ENCODE measurements at regions not wholly inside any gene's neighbourhood (a gene's known extent, or its start where the extent isn't known, plus 50 kb on each side); places are given as distances from the start of the nearest gene placed in this dataset.

- no peak for TF ChIP-seq SRF (IDR thresholded peaks at IDR 0.05; ENCODE audit: low read depth)
- Histone ChIP-seq H3K9me3 (ENCODE audit: control insufficient read depth in 1 of 2, insufficient read depth in 1 of 2, low read depth in 1 of 2, low read length in 2 of 2) (no peaks in the 10 kb centered on the region), H3K27ac (ENCODE audit: low read depth, low read length) (no peak overlapping the region), H3K9ac (ENCODE audit: low read length) (no peak overlapping the region), H3K79me2 (ENCODE audit: insufficient read depth, low read length) (no peaks in the 10 kb centered on the region), H3K9me2 (ENCODE audit: insufficient read depth) (no peaks in the 10 kb centered on the region), H3K27me3 (ENCODE audit: insufficient read depth, low read length) (no peaks in the 10 kb centered on the region), H2AFZ (ENCODE audit: low read depth, low read length, poor library complexity, severe bottlenecking) (no peak overlapping the region), H3K4me2 (ENCODE audit: low read length) (no peak overlapping the region), H3K4me3 (replicated peaks in 1 of 2; ENCODE audit: low read depth in 1 of 2, low read length in 2 of 2) (no peak overlapping the region), H3K36me3 (ENCODE audit: control insufficient read depth in 1 of 2, insufficient read depth in 2 of 2, low read length in 2 of 2) (no peaks in the 10 kb centered on the region), H4K20me1 (ENCODE audit: insufficient read depth) (no peaks in the 10 kb centered on the region), H3K4me1 (ENCODE audit: control insufficient read depth in 1 of 2, insufficient read depth in 2 of 2, low read length in 2 of 2) (no peaks in the 10 kb centered on the region)
- BruUV-seq (replicated peaks), result no TSS peak
- no peak for ATAC-seq
- ChIA-PET RAD21 (ENCODE audit: low non-redundant PET in 1 of 2, low total read pairs in 2 of 2, uncharacterized antibody in 2 of 2, unreplicated experiment in 2 of 2) (no interaction called here), CTCF (no interaction called here), POLR2A (no interaction called here)
- no peak for DNase-seq (ENCODE audit: low read depth, low spot score)
- intact Hi-C loops (cut with micrococcal nuclease), result no loop called here
Observed at GRCh38 chr6:15042938-15043337, 202.9 kb upstream of the JARID2 start.

GRCh38 chr6:15044146-15044882, 201.6 kb upstream of the JARID2 start:
- no peak for ATAC-seq
- no TSS peak for BruUV-seq (replicated peaks)

More at GRCh38 chr6:15044146-15044882, 201.6 kb upstream of the JARID2 start:
- TF ChIP-seq EZH2phosphoT487 (IDR thresholded peaks at IDR 0.05; ENCODE audit: borderline replicate concordance) (no peak), CEBPB (IDR thresholded peaks at IDR 0.05; ENCODE audit: low read depth) (no peak), RAD21 (IDR thresholded peaks at IDR 0.05; ENCODE audit: low read depth) (no peak), EZH2 (IDR thresholded peaks at IDR 0.05) (no peak), SIN3A (IDR thresholded peaks at IDR 0.05; ENCODE audit: low read depth) (no peak), YY1 (IDR thresholded peaks at IDR 0.05; ENCODE audit: extremely low read depth, insufficient replicate concordance, low read depth, low read length) (no peak), ZNF274 (IDR thresholded peaks at IDR 0.05; ENCODE audit: low read depth, low read length) (no peak), TCF7L2 (IDR thresholded peaks at IDR 0.05; ENCODE audit: borderline replicate concordance, extremely low read depth, insufficient read depth, insufficient read length) (no peak), SP1 (IDR thresholded peaks at IDR 0.05; ENCODE audit: low read depth) (no peak), CBX3 (IDR thresholded peaks at IDR 0.05; ENCODE audit: low read depth) (no peak), JUND (IDR thresholded peaks at IDR 0.05) (no peak)
- TF ChIP-seq, protein P1, sequence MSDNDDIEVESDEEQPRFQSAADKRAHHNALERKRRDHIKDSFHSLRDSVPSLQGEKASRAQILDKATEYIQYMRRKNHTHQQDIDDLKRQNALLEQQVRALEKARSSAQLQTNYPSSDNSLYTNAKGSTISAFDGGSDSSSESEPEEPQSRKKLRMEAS (IDR thresholded peaks at IDR 0.05), result no peak
- TF ChIP-seq, protein P2, sequence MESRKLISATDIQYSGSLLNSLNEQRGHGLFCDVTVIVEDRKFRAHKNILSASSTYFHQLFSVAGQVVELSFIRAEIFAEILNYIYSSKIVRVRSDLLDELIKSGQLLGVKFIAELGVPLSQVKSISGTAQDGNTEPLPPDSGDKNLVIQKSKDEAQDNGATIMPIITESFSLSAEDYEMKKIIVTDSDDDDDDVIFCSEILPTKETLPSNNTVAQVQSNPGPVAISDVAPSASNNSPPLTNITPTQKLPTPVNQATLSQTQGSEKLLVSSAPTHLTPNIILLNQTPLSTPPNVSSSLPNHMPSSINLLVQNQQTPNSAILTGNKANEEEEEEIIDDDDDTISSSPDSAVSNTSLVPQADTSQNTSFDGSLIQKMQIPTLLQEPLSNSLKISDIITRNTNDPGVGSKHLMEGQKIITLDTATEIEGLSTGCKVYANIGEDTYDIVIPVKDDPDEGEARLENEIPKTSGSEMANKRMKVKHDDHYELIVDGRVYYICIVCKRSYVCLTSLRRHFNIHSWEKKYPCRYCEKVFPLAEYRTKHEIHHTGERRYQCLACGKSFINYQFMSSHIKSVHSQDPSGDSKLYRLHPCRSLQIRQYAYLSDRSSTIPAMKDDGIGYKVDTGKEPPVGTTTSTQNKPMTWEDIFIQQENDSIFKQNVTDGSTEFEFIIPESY (IDR thresholded peaks at IDR 0.05; ENCODE audit: extremely low read depth, insufficient replicate concordance, low read length), result no peak
- Histone ChIP-seq H3K4me1 (ENCODE audit: control insufficient read depth in 1 of 2, insufficient read depth in 2 of 2, low read length in 2 of 2) (no peaks in the 10 kb centered on the region), H2AFZ (ENCODE audit: low read depth, low read length, poor library complexity, severe bottlenecking) (no peak overlapping the region), H3K27me3 (ENCODE audit: insufficient read depth, low read length) (no peaks in the 10 kb centered on the region), H3K79me2 (ENCODE audit: insufficient read depth, low read length) (no peaks in the 10 kb centered on the region), H3K9ac (ENCODE audit: low read length) (no peak overlapping the region), H4K20me1 (ENCODE audit: insufficient read depth) (no peaks in the 10 kb centered on the region), H3K9me2 (ENCODE audit: insufficient read depth) (no peaks in the 10 kb centered on the region), H3K4me2 (ENCODE audit: low read length) (no peak overlapping the region), H3K4me3 (replicated peaks in 1 of 2; ENCODE audit: low read depth in 1 of 2, low read length in 2 of 2) (no peak overlapping the region), H3K36me3 (ENCODE audit: control insufficient read depth in 1 of 2, insufficient read depth in 2 of 2, low read length in 2 of 2) (no peaks in the 10 kb centered on the region), H3K9me3 (ENCODE audit: control insufficient read depth in 1 of 2, insufficient read depth in 1 of 2, low read depth in 1 of 2, low read length in 2 of 2) (no peaks in the 10 kb centered on the region), H3K27ac (ENCODE audit: low read depth, low read length) (no peak overlapping the region)
- intact Hi-C loops (cut with micrococcal nuclease), result no loop called here
- ChIA-PET RAD21 (ENCODE audit: low non-redundant PET in 1 of 2, low total read pairs in 2 of 2, uncharacterized antibody in 2 of 2, unreplicated experiment in 2 of 2) (no interaction called here), POLR2A (no interaction called here), CTCF (no interaction called here)
- no peak for DNase-seq (ENCODE audit: low read depth, low spot score)

Data from HCT116 (cell line).